AG10803 (cell line): ENCODE measurements at regions not wholly inside any gene's neighbourhood (a gene's known extent, or its start where the extent isn't known, plus 50 kb on each side); places are given as distances from the start of the nearest gene placed in this dataset.
A peak's percentile ranks its signal among the peaks of the same experiment; 100 is the strongest.
"Not testable (repeated sequence)": the region's sequence is repeated elsewhere in the genome, so short reads cannot be mapped to it uniquely, and the experiment has no call there.

ENCODE experiments used
- DNase-seq: peaks from one replicate; pipeline ENCODE4 v3.0.0; 2010; ENCODE audit warnings: low read depth
- H3K4me3 ChIP-seq: 2 replicates; pipeline ENCODE4 v1.5.1; 2011; ENCODE audit warnings: mild to moderate bottlenecking, low read length, control low read depth
- CTCF ChIP-seq: conservative IDR thresholded peaks from 2 replicates; pipeline ENCODE4 v1.5.1; 2011; ENCODE audit warnings: mild to moderate bottlenecking, low read length, control low read depth, inconsistent platforms

GRCh38 chr13:31385540-31385939 lies 185.8 kb downstream of the B3GLCT start:
- H3K4me3 ChIP-seq = no peak overlapping the region

GRCh38 chr13:31394506-31394905 lies 194.7 kb downstream of the B3GLCT start:
- no peak for TF ChIP-seq CTCF
- no peak overlapping the region for H3K4me3 ChIP-seq
- DNase-seq = peak; percentile 22

More at GRCh38 chr13:31385540-31385939, 185.8 kb downstream of the B3GLCT start:
- no peak for DNase-seq
- TF ChIP-seq CTCF = no peak

GRCh38 chr13:31395090-31395489 lies 195.3 kb downstream of the B3GLCT start:
- no peak for TF ChIP-seq CTCF
- DNase-seq = no peak
- no peak overlapping the region for H3K4me3 ChIP-seq

- H3K4me3 ChIP-seq = no peak overlapping the region
- DNase-seq = no peak
- TF ChIP-seq CTCF = no peak
These were observed 199.9 kb downstream of the B3GLCT start for GRCh38 chr13:31399690-31400089.

GRCh38 chr13:31403711-31404110 lies 203.9 kb downstream of the B3GLCT start:
- not testable (repeated sequence) for DNase-seq, H3K4me3 ChIP-seq

GRCh38 chr13:31408927-31409326 lies 209.2 kb downstream of the B3GLCT start:
- DNase-seq = no peak
- TF ChIP-seq CTCF = no peak
- no peak overlapping the region for H3K4me3 ChIP-seq

GRCh38 chr13:31409678-31410356 lies 210.0 kb downstream of the B3GLCT start:
- peak; percentile 13 for DNase-seq
- H3K4me3 ChIP-seq = no peak overlapping the region
- TF ChIP-seq CTCF = peak; percentile 44
